ENCODE measurements at regions not wholly inside any gene's neighbourhood (a gene's known extent, or its start where the extent isn't known, plus 50 kb on each side); places are given as distances from the start of the nearest gene placed in this dataset.

DNA sequence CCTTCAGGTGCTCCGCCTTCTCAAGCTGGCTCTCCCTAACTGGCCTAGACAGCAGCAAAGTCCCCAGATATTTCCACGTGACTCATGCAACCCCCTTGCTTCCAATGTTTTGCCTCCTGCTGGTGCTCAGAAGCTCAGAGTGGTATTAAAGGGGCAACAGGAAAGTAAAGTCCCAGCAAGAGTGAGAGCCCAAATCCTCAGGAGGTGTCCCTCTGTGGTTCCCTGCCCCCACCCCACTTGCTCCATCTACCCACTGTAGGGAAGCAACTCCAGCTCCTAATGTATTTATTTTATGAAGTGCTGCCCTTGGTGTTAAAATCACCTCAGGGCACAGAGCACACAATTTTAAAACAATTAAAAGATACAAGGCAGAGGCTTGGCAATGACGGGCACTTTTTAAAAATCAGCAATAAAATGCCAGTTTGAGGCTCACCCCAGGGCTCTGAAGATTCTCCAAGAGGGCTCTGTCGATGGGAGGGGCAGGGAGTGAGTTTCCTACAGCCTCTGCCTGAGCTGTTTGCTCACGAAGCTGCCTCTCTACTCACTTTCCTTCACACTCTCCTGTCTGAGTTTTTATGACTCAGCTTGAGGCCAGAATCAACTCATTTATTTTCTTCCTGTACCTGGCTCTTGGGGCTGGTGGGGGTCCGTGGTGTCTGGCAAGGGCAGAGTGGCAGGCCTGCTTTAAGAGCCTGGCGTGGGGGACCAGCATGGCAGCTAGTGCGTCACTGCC lies 81.9 kb upstream of the MAX start:
- TF ChIP-seq CTCF (IDR thresholded peaks at IDR 0.05; ENCODE audit: insufficient read depth, low read length) (no peak), GABPA (IDR thresholded peaks at IDR 0.05; ENCODE audit: low read depth) (no peak), POLR2AphosphoS5 (IDR thresholded peaks at IDR 0.05; ENCODE audit: low read depth) (no peak), REST (IDR thresholded peaks at IDR 0.05; ENCODE audit: insufficient replicate concordance, low read depth) (no peak)

All from HL-60 (cell line).